ENCODE measurements at regions not wholly inside any gene's neighbourhood (a gene's known extent, or its start where the extent isn't known, plus 50 kb on each side); places are given as distances from the start of the nearest gene placed in this dataset.

DNA sequence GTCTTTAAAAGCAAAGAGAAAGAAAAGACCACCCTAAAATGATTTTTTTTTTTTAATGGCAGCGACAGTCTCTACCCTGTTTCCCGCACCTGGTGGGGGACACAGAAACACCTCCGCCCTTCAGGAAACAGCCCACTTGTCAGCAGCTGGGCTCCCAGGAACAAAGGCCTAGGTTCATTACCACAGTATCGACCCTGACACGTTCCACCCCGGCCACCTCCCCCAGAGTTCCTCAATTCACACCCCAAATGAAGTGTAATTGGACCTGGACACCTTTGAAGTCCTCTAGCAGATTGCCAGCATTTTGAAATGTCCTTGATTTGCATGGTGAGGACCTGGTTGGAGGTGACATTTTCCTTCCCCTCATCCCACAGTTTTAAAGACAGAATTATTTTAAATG lies 175.0 kb upstream of the BCOR start:
- H3K27ac Mint-ChIP-seq (ENCODE audit: unreplicated experiment) = no peak overlapping the region
- H3K36me3 Mint-ChIP-seq (ENCODE audit: low read depth, unreplicated experiment) = no peaks in the 10 kb centered on the region
- H3K4me1 Mint-ChIP-seq (ENCODE audit: unreplicated experiment) = no peaks in the 10 kb centered on the region
- TF ChIP-seq, protein P1, sequence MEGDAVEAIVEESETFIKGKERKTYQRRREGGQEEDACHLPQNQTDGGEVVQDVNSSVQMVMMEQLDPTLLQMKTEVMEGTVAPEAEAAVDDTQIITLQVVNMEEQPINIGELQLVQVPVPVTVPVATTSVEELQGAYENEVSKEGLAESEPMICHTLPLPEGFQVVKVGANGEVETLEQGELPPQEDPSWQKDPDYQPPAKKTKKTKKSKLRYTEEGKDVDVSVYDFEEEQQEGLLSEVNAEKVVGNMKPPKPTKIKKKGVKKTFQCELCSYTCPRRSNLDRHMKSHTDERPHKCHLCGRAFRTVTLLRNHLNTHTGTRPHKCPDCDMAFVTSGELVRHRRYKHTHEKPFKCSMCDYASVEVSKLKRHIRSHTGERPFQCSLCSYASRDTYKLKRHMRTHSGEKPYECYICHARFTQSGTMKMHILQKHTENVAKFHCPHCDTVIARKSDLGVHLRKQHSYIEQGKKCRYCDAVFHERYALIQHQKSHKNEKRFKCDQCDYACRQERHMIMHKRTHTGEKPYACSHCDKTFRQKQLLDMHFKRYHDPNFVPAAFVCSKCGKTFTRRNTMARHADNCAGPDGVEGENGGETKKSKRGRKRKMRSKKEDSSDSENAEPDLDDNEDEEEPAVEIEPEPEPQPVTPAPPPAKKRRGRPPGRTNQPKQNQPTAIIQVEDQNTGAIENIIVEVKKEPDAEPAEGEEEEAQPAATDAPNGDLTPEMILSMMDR (IDR thresholded peaks at IDR 0.05; ENCODE audit: unreplicated experiment) = no peak
- no peak for DNase-seq (ENCODE audit: low spot score)
- H3K27me3 Mint-ChIP-seq (ENCODE audit: unreplicated experiment) = no peaks in the 10 kb centered on the region
- no peaks in the 10 kb centered on the region for H3K9me3 Mint-ChIP-seq (ENCODE audit: unreplicated experiment)
- no peak overlapping the region for H3K4me3 Mint-ChIP-seq (ENCODE audit: unreplicated experiment)

DNA sequence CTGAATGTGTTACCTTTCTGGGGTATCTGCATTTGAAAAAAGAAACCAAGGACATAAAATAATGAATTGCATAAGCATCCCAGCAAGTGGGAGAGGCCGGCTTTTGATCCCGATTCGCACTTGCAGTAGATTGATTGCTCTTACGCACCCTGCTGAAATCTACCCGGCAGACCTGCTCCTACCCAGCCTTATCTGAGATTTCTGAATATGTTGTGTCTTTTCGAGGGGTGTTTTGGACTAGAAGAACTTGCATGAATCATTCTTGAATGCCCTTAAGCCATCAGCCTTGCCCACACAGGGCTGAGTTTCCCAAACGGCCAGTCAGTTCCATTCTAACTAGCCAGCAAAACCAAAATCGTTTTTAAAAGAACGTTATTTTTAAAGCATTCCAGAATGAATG lies 174.4 kb upstream of the BCOR start:
- TF ChIP-seq, protein P1 (IDR thresholded peaks at IDR 0.05; ENCODE audit: unreplicated experiment) = no peak
- Mint-ChIP-seq H3K4me3 (ENCODE audit: unreplicated experiment) (no peak overlapping the region), H3K36me3 (ENCODE audit: low read depth, unreplicated experiment) (no peaks in the 10 kb centered on the region), H3K9me3 (ENCODE audit: unreplicated experiment) (no peaks in the 10 kb centered on the region), H3K27me3 (ENCODE audit: unreplicated experiment) (no peaks in the 10 kb centered on the region), H3K4me1 (ENCODE audit: unreplicated experiment) (peaks cover 3% of the 10 kb centered on the region), H3K27ac (ENCODE audit: unreplicated experiment) (no peak overlapping the region)
- no peak for DNase-seq (ENCODE audit: low spot score)

- H3K9me3 Mint-ChIP-seq (ENCODE audit: unreplicated experiment) = no peaks in the 10 kb centered on the region
- H3K36me3 Mint-ChIP-seq (ENCODE audit: low read depth, unreplicated experiment) = no peaks in the 10 kb centered on the region
- H3K27ac Mint-ChIP-seq (ENCODE audit: unreplicated experiment) = no peak overlapping the region
- TF ChIP-seq, protein P1 (IDR thresholded peaks at IDR 0.05; ENCODE audit: unreplicated experiment) = no peak
- peaks cover 2% of the 10 kb centered on the region for H3K27me3 Mint-ChIP-seq (ENCODE audit: unreplicated experiment)
- H3K4me1 Mint-ChIP-seq (ENCODE audit: unreplicated experiment) = peaks cover 5% of the 10 kb centered on the region
- no peak for DNase-seq (ENCODE audit: low spot score)
- H3K4me3 Mint-ChIP-seq (ENCODE audit: unreplicated experiment) = no peak overlapping the region
Observed at GRCh38 chrX:40268188-40268520, 170.4 kb upstream of the BCOR start.

- Mint-ChIP-seq H3K4me1 (ENCODE audit: unreplicated experiment) (peaks cover 5% of the 10 kb centered on the region), H3K27ac (ENCODE audit: unreplicated experiment) (no peak overlapping the region), H3K4me3 (ENCODE audit: unreplicated experiment) (no peak overlapping the region)
Observed at GRCh38 chrX:40267334-40268187, 169.8 kb upstream of the BCOR start.

More at GRCh38 chrX:40267334-40268187, 169.8 kb upstream of the BCOR start:
- Mint-ChIP-seq H3K36me3 (ENCODE audit: low read depth, unreplicated experiment) (no peaks in the 10 kb centered on the region), H3K9me3 (ENCODE audit: unreplicated experiment) (no peaks in the 10 kb centered on the region), H3K27me3 (ENCODE audit: unreplicated experiment) (peaks cover 2% of the 10 kb centered on the region)
- TF ChIP-seq, protein P1 (IDR thresholded peaks at IDR 0.05; ENCODE audit: unreplicated experiment) = no peak
- no peak for DNase-seq (ENCODE audit: low spot score)

All from endothelial cell (in vitro differentiated cells).